Right lobe of liver (tissue), 6 donors: ENCODE measurements at regions not wholly inside any gene's neighbourhood (a gene's known extent, or its start where the extent isn't known, plus 50 kb on each side); places are given as distances from the start of the nearest gene placed in this dataset.
"Not testable (repeated sequence)": the region's sequence is repeated elsewhere in the genome, so short reads cannot be mapped to it uniquely, and the experiment has no call there.

ENCODE experiments used
- ATAC-seq, 4 donors: fragments of 200-7000 bp; cut with Tn5 transposase; one replicate each; pipeline ENCODE4 v1.9.1; 2020; ENCODE audit warnings: mild to moderate bottlenecking in 4 of 4, moderate library complexity in 4 of 4
- DNase-seq, 3 donors: peaks; one replicate each; pipeline ENCODE4 v3.0.0-alpha.2; 2020
- H3K27ac ChIP-seq, 3 donors: fragments of 200-600 bp; one replicate each; pipeline ENCODE4 v1.8.0; 2022
- H3K27me3 ChIP-seq, 2 donors: fragments of 200-600 bp; one replicate each; pipeline ENCODE4 v1.8.0; 2022
- H3K36me3 ChIP-seq, 4 donors: fragments of 200-600 bp; sonication (generic) in 1 of 4; one replicate each; pipeline versions ENCODE4 v1.5.1 to v1.8.0; 2017 to 2022; ENCODE audit warnings: control low read depth in 1 of 4
- H3K4me1 ChIP-seq, 4 donors: fragments of 200-600 bp; sonication (generic) in 1 of 4; one replicate each; pipeline versions ENCODE4 v1.5.1 to v1.8.0; 2017 to 2022; ENCODE audit warnings: control low read depth in 1 of 4
- H3K4me3 ChIP-seq, 3 donors: fragments of 200-600 bp; one replicate each; pipeline ENCODE4 v1.8.0; 2022
- H3K9me3 ChIP-seq, 4 donors: fragments of 200-600 bp; sonication (generic) in 1 of 4; one replicate each; pipeline versions ENCODE4 v1.5.1 to v1.8.0; 2017 to 2022; ENCODE audit warnings: control low read depth in 1 of 4
- POLR2A ChIP-seq: fragments of 450-650 bp; IDR thresholded peaks from one replicate; pipeline ENCODE4 v1.6.1; 2017; ENCODE audit warnings: antibody characterized with exemption, mild to moderate bottlenecking
- WGBS: methylation state at CpG from one replicate; pipeline ENCODE4 v1.1.6; 2018; ENCODE audit warnings: low coverage, low lambda C conversion rate; ENCODE audit not compliant: insufficient coverage; ENCODE audit errors: missing lambda C conversion rate; 5-methylcytosine and 5-hydroxymethylcytosine counted together
- intact Hi-C, 2 donors: fragments of 100-400 bp; cut with DNase I; formaldehyde crosslinking; loops; one replicate each; pipeline versions ENCODE4 v1.11.2 to v1.14.1; 2022
- TF ChIP-seq, protein P1 (sequence below), 4 donors: fragments of 200-600 bp in 3 of 4; fragments of 450-650 bp in 1 of 4; IDR thresholded peaks; one replicate each; pipeline versions ENCODE4 v1.5.1 to v1.8.0; 2016 to 2022; ENCODE audit warnings: antibody characterized with exemption in 4 of 4, mild to moderate bottlenecking in 2 of 4
- donor health status: DM: no; HTN: yes; CAD: no.
- donor health status: DM: no; HTN: no; CAD: no.
- donor health status: DM: no; HTN: no; CAD: no.
- donor health status: DM: no; HTN: yes; CAD: no.
- donor health status: DM: no; HTN: yes; CAD: no.

DNA sequence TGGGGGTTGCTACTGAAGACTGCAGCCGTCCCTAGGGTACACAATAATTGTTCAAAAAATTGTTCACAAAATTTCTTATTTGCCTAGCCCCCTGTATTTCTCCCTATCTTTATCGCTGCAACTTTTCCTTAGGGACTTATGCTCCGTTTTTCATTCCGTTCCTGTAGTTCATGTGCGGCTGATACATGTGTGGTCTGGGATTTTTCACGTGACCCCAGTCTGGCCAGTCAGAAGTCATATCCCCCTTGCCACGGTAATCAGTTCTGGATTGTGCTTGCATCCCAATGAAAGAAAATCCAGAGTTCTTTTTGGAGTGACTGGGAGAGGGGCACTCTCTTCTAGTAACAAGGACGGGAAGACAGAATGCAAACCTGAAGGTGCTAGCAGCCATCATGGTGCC is 610.7 kb upstream of the C16orf82 start:
- no peaks in the 10 kb centered on the region for H3K9me3 ChIP-seq
- 47% methylated on average over 8 of the region's 8 CpGs for WGBS
- no peaks in the 10 kb centered on the region for H3K36me3 ChIP-seq
- ATAC-seq (no peak), DNase-seq (no peak)
- no peak overlapping the region for H3K27ac ChIP-seq
- H3K4me1 ChIP-seq, result no peaks in the 10 kb centered on the region
- intact Hi-C loops, result no loop called here
- TF ChIP-seq, protein P1, sequence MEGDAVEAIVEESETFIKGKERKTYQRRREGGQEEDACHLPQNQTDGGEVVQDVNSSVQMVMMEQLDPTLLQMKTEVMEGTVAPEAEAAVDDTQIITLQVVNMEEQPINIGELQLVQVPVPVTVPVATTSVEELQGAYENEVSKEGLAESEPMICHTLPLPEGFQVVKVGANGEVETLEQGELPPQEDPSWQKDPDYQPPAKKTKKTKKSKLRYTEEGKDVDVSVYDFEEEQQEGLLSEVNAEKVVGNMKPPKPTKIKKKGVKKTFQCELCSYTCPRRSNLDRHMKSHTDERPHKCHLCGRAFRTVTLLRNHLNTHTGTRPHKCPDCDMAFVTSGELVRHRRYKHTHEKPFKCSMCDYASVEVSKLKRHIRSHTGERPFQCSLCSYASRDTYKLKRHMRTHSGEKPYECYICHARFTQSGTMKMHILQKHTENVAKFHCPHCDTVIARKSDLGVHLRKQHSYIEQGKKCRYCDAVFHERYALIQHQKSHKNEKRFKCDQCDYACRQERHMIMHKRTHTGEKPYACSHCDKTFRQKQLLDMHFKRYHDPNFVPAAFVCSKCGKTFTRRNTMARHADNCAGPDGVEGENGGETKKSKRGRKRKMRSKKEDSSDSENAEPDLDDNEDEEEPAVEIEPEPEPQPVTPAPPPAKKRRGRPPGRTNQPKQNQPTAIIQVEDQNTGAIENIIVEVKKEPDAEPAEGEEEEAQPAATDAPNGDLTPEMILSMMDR (IDR thresholded peaks at IDR 0.05), result no peak
- TF ChIP-seq POLR2A, result no peak
- H3K4me3 ChIP-seq, result no peak overlapping the region
- peaks cover 0 to 3% of the 10 kb centered on the region in 2 donors for H3K27me3 ChIP-seq

DNA sequence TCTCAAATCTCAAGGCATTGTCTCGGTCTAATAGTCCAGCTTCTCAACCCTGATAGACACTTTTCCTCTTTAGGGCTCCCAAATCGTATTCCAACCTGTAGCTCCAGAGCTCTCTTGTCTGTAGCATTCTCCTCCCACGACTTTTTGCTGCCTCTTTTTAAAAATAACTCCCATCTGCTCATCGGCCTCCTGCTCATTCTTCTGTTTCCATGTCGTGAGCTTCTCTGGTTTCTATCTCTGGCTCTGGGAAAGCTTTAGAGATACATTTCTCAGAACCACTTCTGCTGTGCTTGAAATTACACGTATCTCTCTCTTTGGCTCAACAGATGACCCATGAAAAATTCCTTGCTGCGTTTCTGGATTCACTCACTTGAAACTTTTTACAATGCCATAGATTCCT is 609.6 kb upstream of the C16orf82 start:
- WGBS, result 46% methylated on average over 7 of the region's 7 CpGs
- H3K36me3 ChIP-seq, result no peaks in the 10 kb centered on the region
- DNase-seq (no peak), ATAC-seq (no peak)
- no peak overlapping the region for H3K27ac ChIP-seq
- H3K4me1 ChIP-seq, result no peaks in the 10 kb centered on the region
- intact Hi-C loops, result no loop called here
- no peak for TF ChIP-seq POLR2A
- TF ChIP-seq, protein P1 (IDR thresholded peaks at IDR 0.05), result no peak
- H3K9me3 ChIP-seq, result no peaks in the 10 kb centered on the region
- peaks cover 0 to 3% of the 10 kb centered on the region in 2 donors for H3K27me3 ChIP-seq
- no peak overlapping the region for H3K4me3 ChIP-seq

DNA sequence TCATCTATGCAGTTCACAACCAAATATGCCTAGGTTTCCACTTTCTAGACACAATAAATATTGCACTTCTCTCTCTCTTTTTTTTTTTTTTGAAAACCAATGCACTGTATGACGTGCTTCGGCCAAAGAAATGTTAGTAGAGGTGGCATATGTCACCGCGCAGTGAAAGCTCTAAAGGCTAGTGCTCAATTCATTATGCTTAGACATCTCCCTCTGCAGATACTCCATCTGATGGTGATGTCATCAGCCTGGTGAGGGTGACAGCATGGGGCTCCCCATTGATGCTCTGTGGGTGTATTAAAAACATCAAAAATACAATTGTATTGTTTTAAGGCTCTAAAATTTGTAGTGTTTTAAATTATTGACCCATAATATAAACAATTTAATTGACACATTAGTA is 608.8 kb upstream of the C16orf82 start:
- H3K27ac ChIP-seq, result no peak overlapping the region
- ATAC-seq (no peak), DNase-seq (no peak)
- intact Hi-C loops, result no loop called here
- no peak for TF ChIP-seq POLR2A
- TF ChIP-seq, protein P1 (IDR thresholded peaks at IDR 0.05), result no peak
- no peaks in the 10 kb centered on the region for H3K4me1 ChIP-seq
- H3K27me3 ChIP-seq, result peaks cover 0 to 3% of the 10 kb centered on the region in 2 donors
- no peaks in the 10 kb centered on the region for H3K36me3 ChIP-seq
- 60% methylated on average over 4 of the region's 4 CpGs for WGBS
- no peak overlapping the region for H3K4me3 ChIP-seq
- H3K9me3 ChIP-seq, result no peaks in the 10 kb centered on the region

DNA sequence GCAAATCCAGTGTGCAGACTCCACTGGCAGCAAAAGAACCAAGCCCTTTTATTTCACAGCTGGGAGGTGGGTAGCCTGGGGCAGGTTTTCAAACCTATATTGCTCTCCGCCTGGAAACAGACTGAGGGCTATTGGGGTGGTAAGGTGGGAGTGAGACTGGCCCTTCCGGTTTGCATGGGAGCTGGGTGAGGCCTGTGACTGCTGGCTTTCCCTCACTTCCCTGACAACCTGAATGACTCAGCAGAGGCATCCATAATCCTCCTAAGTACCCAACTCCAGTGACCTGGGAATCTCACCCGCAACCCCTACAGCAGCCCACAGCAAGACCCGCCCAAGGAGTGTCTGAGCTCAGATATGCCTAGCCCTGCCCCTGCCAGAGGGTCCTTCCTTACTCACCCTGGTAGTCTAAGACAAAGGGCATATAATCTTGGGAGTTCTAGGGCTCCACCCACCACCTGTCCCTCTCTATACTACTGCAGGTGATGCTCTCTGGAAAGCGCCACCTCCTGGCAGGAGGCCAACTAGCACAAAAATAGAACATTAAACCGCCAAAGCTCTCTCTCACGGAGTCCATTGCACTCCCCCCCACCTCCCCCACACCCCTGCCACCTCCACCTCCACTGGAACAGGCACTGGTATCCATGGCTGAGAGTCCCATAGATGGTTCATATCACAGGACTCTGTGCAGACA is 602.0 kb upstream of the C16orf82 start:
- DNase-seq (no peak), ATAC-seq (no peak)
- TF ChIP-seq POLR2A, result no peak
- TF ChIP-seq, protein P1 (IDR thresholded peaks at IDR 0.05), result no peak
- H3K27ac ChIP-seq, result no peak overlapping the region
- H3K27me3 ChIP-seq, result no peaks in the 10 kb centered on the region
- WGBS, result 73% methylated on average over 3 of the region's 7 CpGs
- no peaks in the 10 kb centered on the region for H3K9me3 ChIP-seq
- H3K36me3 ChIP-seq, result no peaks in the 10 kb centered on the region
- intact Hi-C loops, result no loop called here
- H3K4me1 ChIP-seq, result no peaks in the 10 kb centered on the region
- H3K4me3 ChIP-seq, result no peak overlapping the region

DNA sequence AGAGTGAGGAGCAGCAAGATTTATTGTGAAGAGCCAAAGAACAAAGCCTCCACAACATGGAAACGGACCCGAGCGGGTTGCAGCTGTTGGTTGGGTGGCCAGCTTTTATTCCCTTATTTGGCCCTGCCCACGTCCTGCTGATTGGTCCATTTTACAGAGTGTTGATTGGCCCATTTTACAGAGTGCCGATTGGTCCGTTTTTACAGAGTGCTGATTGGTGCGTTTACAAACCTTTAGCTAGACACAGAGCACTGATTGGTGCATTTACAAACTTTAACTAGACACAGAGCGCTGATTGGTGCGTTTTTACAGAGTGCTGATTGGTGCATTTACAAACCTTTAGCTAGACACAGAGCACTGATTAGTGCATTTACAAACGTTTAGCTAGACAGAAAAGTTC is 592.3 kb upstream of the C16orf82 start:
- H3K36me3 ChIP-seq, H3K9me3 ChIP-seq, H3K4me3 ChIP-seq, intact Hi-C loops, H3K27me3 ChIP-seq, H3K4me1 ChIP-seq, ATAC-seq, DNase-seq, H3K27ac ChIP-seq: not testable (repeated sequence)
- WGBS, result 60% methylated on average over 9 of the region's 10 CpGs
